Nephron progenitor cell (in vitro differentiated cells): ENCODE measurements at regions not wholly inside any gene's neighbourhood (a gene's known extent, or its start where the extent isn't known, plus 50 kb on each side); places are given as distances from the start of the nearest gene placed in this dataset.

Source experiments
- DNase-seq: peaks from one replicate; pipeline ENCODE4 v3.0.0; 2021
- H3K27ac Mint-ChIP-seq: 2 replicates; pipeline ENCODE4 v1.8.0; 2021; ENCODE audit warnings: mild to moderate bottlenecking, moderate library complexity, mixed read lengths
- H3K27me3 Mint-ChIP-seq: 2 replicates; pipeline ENCODE4 v1.8.0; 2021; ENCODE audit warnings: mild to moderate bottlenecking, low read depth, mixed read lengths; ENCODE audit not compliant: poor library complexity
- H3K36me3 Mint-ChIP-seq: 2 replicates; pipeline ENCODE4 v1.8.0; 2021; ENCODE audit warnings: low read depth, mixed read lengths
- H3K4me1 Mint-ChIP-seq: 2 replicates; pipeline ENCODE4 v1.8.0; 2021; ENCODE audit warnings: mixed read lengths
- H3K4me3 Mint-ChIP-seq: 2 replicates; pipeline ENCODE4 v1.8.0; 2021; ENCODE audit warnings: mild to moderate bottlenecking, moderate library complexity, mixed read lengths
- H3K9me3 Mint-ChIP-seq: 2 replicates; pipeline ENCODE4 v1.8.0; 2021; ENCODE audit warnings: mild to moderate bottlenecking, moderate library complexity, mixed read lengths
- TF ChIP-seq, protein P1 (sequence below): fragments of 200-600 bp; sonication (generic); IDR thresholded peaks from 2 replicates; pipeline ENCODE4 v1.5.0; 2021; ENCODE audit warnings: antibody characterized with exemption

DNA sequence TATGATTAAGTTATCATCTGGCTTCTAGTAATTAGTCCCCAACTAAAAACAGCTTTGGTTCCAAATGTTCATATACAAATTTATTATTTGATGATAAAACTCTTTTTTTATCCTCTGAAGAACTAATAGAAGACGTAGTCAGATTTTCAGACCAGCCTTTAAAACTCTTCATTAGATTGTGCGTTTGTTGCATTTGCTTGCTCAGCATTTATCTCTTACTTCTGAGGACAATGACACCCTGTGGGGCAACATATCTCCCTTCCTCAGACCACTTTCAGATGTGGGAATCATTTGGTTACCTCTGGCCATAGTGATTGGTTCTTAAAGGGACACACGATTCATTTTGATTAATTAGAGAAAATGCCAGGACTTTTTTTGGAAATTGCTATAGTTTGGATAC is 481.8 kb downstream of the HAO1 start:
- DNase-seq, result no peak
- Mint-ChIP-seq H3K4me1 (no peaks in the 10 kb centered on the region), H3K27ac (no peak overlapping the region), H3K4me3 (no peak overlapping the region), H3K36me3 (no peaks in the 10 kb centered on the region), H3K9me3 (no peaks in the 10 kb centered on the region), H3K27me3 (no peaks in the 10 kb centered on the region)
- TF ChIP-seq, protein P1, sequence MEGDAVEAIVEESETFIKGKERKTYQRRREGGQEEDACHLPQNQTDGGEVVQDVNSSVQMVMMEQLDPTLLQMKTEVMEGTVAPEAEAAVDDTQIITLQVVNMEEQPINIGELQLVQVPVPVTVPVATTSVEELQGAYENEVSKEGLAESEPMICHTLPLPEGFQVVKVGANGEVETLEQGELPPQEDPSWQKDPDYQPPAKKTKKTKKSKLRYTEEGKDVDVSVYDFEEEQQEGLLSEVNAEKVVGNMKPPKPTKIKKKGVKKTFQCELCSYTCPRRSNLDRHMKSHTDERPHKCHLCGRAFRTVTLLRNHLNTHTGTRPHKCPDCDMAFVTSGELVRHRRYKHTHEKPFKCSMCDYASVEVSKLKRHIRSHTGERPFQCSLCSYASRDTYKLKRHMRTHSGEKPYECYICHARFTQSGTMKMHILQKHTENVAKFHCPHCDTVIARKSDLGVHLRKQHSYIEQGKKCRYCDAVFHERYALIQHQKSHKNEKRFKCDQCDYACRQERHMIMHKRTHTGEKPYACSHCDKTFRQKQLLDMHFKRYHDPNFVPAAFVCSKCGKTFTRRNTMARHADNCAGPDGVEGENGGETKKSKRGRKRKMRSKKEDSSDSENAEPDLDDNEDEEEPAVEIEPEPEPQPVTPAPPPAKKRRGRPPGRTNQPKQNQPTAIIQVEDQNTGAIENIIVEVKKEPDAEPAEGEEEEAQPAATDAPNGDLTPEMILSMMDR, result no peak

DNA sequence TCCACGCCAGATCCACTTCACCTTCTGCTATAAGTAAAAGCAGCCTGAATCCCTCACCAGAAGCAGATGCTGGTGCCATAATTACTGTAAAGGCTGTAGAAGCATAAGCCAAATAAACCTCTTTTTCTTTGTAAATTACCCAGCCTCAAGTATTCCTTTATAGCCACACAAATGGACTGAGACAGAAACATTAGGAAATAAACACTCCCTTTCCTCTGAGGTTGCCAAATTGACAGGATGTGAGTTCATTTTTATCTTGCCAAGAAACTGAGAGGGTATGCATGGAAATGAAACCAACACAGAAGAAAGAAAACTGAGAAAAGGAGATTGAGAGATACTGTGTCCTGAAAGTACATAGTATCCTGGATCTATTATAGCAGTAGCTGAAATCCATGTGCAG is 481.2 kb downstream of the HAO1 start:
- Mint-ChIP-seq H3K27me3 (no peaks in the 10 kb centered on the region), H3K27ac (no peak overlapping the region), H3K4me3 (no peak overlapping the region), H3K9me3 (no peaks in the 10 kb centered on the region), H3K36me3 (no peaks in the 10 kb centered on the region), H3K4me1 (no peaks in the 10 kb centered on the region)
- DNase-seq, result no peak
- TF ChIP-seq, protein P1, result no peak

DNA sequence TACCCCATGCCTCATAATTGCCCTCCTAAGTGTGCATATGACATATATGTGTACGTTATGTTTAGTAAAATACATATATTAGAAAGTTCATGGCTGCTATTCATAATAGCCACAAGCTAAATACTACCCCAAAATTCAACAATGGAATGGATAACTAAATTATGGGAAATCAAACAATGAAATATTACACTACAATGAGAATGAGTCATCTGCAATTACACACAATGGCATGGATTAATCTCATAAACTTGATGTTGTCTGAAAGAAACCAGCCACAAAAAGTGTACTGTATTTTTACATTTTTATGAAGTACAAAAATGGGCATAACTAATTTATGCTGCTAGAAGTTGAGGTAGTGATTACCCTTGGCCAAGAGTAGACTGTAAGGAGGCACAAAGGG is 477.0 kb downstream of the HAO1 start:
- TF ChIP-seq, protein P1, result no peak
- H3K27ac Mint-ChIP-seq, result no peak overlapping the region
- DNase-seq, result no peak
- H3K27me3 Mint-ChIP-seq, result peaks cover 2% of the 10 kb centered on the region
- H3K9me3 Mint-ChIP-seq, result no peaks in the 10 kb centered on the region
- no peaks in the 10 kb centered on the region for H3K36me3 Mint-ChIP-seq
- no peak overlapping the region for H3K4me3 Mint-ChIP-seq
- H3K4me1 Mint-ChIP-seq, result no peaks in the 10 kb centered on the region

- Mint-ChIP-seq H3K9me3 (no peaks in the 10 kb centered on the region), H3K36me3 (no peaks in the 10 kb centered on the region), H3K4me3 (no peak overlapping the region), H3K27me3 (no peaks in the 10 kb centered on the region), H3K27ac (no peak overlapping the region), H3K4me1 (no peaks in the 10 kb centered on the region)
- no peak for DNase-seq
- TF ChIP-seq, protein P1, result no peak
These were observed 469.3 kb downstream of the HAO1 start for GRCh38 chr20:7470912-7471311.

DNA sequence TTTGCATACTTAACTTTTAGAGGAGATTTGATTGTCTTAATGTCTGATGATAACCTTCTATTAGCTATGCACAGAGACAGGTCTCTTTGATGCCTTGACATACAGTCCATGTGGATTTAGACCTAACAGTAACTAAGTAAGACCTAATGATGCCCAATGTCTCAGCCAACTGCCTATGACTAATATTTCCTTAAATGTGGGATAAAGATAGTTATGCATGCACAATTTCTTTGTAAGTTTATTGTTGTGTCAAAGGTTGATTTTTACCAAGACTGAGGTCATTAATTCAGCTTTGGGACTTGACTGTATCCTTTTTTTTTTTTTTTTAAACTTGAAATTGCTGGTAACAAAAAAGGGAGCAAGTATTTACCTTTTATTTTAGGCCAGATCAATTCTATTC is 450.0 kb downstream of the HAO1 start:
- Mint-ChIP-seq H3K27me3 (no peaks in the 10 kb centered on the region), H3K36me3 (peaks cover 9% of the 10 kb centered on the region), H3K9me3 (peaks cover 19% of the 10 kb centered on the region), H3K4me3 (no peak overlapping the region), H3K4me1 (no peaks in the 10 kb centered on the region), H3K27ac (no peak overlapping the region)
- TF ChIP-seq, protein P1, result no peak
- DNase-seq, result no peak

- Mint-ChIP-seq H3K27ac (no peak overlapping the region), H3K4me3 (no peak overlapping the region), H3K4me1 (peaks cover 5% of the 10 kb centered on the region), H3K9me3 (peaks cover 19% of the 10 kb centered on the region), H3K36me3 (peaks cover 9% of the 10 kb centered on the region), H3K27me3 (no peaks in the 10 kb centered on the region)
- TF ChIP-seq, protein P1, result no peak
- DNase-seq, result no peak
These were observed 448.0 kb downstream of the HAO1 start for GRCh38 chr20:7492257-7492656.
